Esophagus muscularis mucosa (tissue), 4 donors: ENCODE measurements at regions not wholly inside any gene's neighbourhood (a gene's known extent, or its start where the extent isn't known, plus 50 kb on each side); places are given as distances from the start of the nearest gene placed in this dataset.

Experiments used
- DNase-seq: peaks from one replicate; pipeline ENCODE4 v3.0.0-alpha.2; 2017; ENCODE audit errors: extremely low spot score
- H3K27ac ChIP-seq, 4 donors: fragments of 200-600 bp; sonication (generic); replicated peaks in 1 of 4; 1 replicate in 3 of 4; 2 replicates in 1 of 4; pipeline ENCODE4 v1.5.1; 2016 to 2019; ENCODE audit warnings: mild to moderate bottlenecking in 1 of 4
- H3K27me3 ChIP-seq, 4 donors: fragments of 200-600 bp; sonication (generic); one replicate each; pipeline versions ENCODE4 v1.5.1 to v1.6.0; 2016 to 2019
- H3K36me3 ChIP-seq, 4 donors: fragments of 200-600 bp; sonication (generic); one replicate each; pipeline ENCODE4 v1.5.1; 2016 to 2019
- H3K4me1 ChIP-seq, 4 donors: fragments of 200-600 bp; sonication (generic); one replicate each; pipeline ENCODE4 v1.5.1; 2016 to 2019
- H3K4me3 ChIP-seq, 4 donors: fragments of 200-600 bp; sonication (generic); 1 replicate in 2 of 4; 2 replicates in 2 of 4; pipeline ENCODE4 v1.5.1; 2016 to 2019; ENCODE audit warnings: mild to moderate bottlenecking in 4 of 4, moderate library complexity in 1 of 4
- H3K9me3 ChIP-seq, 4 donors: fragments of 200-600 bp; sonication (generic); 1 replicate in 3 of 4; 2 replicates in 1 of 4; pipeline ENCODE4 v1.5.1; 2016 to 2019
- CTCF ChIP-seq, 3 experiments: fragments of 200-600 bp in 2 of 3; fragments of 450-650 bp in 1 of 3; sonication (generic) in 2 of 3; IDR thresholded peaks; one replicate each; pipeline ENCODE4 v1.5.1; 2017 to 2019; ENCODE audit warnings: antibody characterized with exemption in 3 of 3, mild to moderate bottlenecking in 2 of 3, moderate library complexity in 1 of 3
- EP300 ChIP-seq: sonication (generic); formaldehyde crosslinking; IDR thresholded peaks from one replicate; pipeline ENCODE4 v1.6.1; 2017; ENCODE audit warnings: antibody characterized with exemption
- POLR2A ChIP-seq: fragments of 450-650 bp; IDR thresholded peaks from one replicate; pipeline ENCODE4 v1.6.1; 2017; ENCODE audit warnings: antibody characterized with exemption, moderate library complexity, mild to moderate bottlenecking, low read depth
- POLR2AphosphoS5 ChIP-seq, 2 donors: sonication (generic); formaldehyde crosslinking; IDR thresholded peaks; one replicate each; pipeline ENCODE4 v1.6.1; 2017; ENCODE audit warnings: antibody characterized with exemption in 2 of 2
- WGBS: methylation state at CpG from one replicate; pipeline ENCODE4 v1.1.5; 2018; 5-methylcytosine and 5-hydroxymethylcytosine counted together
- intact Hi-C: fragments of 100-400 bp; cut with DNase I; formaldehyde crosslinking; loops from one replicate; pipeline ENCODE4 v1.15.1; 2023

GRCh38 chr7:153247926-153248325, 488.4 kb downstream of the ACTR3B start:
- Histone ChIP-seq H3K4me1 (no peaks in the 10 kb centered on the region), H3K27me3 (no peaks in the 10 kb centered on the region), H3K9me3 (peaks cover 0 to 3% (median 0%) of the 10 kb centered on the region in 4 donors), H3K36me3 (no peaks in the 10 kb centered on the region), H3K27ac (no peak overlapping the region), H3K4me3 (no peak overlapping the region)
- WGBS, result 59% methylated on average over 4 of the region's 4 CpGs
- DNase-seq, result peak; percentile 37
- TF ChIP-seq EP300 (no peak), CTCF (IDR thresholded peaks at IDR 0.05) (no peak), POLR2A (no peak), POLR2AphosphoS5 (IDR thresholded peaks at IDR 0.05) (no peak)
- intact Hi-C loops, result no loop called here

- TF ChIP-seq EP300 (no peak), POLR2A (no peak), POLR2AphosphoS5 (IDR thresholded peaks at IDR 0.05) (no peak), CTCF (IDR thresholded peaks at IDR 0.05) (no peak)
- Histone ChIP-seq H3K36me3 (no peaks in the 10 kb centered on the region), H3K4me3 (no peak overlapping the region), H3K4me1 (no peaks in the 10 kb centered on the region), H3K27ac (no peak overlapping the region), H3K9me3 (no peaks in the 10 kb centered on the region), H3K27me3 (no peaks in the 10 kb centered on the region)
- 65% methylated on average over 6 of the region's 6 CpGs for WGBS
- no peak for DNase-seq
- intact Hi-C loops, result no loop called here
These were observed 499.1 kb downstream of the ACTR3B start for GRCh38 chr7:153258686-153259085.

- TF ChIP-seq POLR2A (no peak), CTCF (IDR thresholded peaks at IDR 0.05) (no peak), POLR2AphosphoS5 (IDR thresholded peaks at IDR 0.05) (no peak), EP300 (no peak)
- H3K4me1 ChIP-seq, result no peaks in the 10 kb centered on the region
- H3K27ac ChIP-seq, result no peak overlapping the region
- intact Hi-C loops, result no loop called here
- no peak for DNase-seq
- no peaks in the 10 kb centered on the region for H3K27me3 ChIP-seq
- H3K36me3 ChIP-seq, result no peaks in the 10 kb centered on the region
- H3K4me3 ChIP-seq, result no peak overlapping the region
- 91% methylated on average over 2 of the region's 2 CpGs for WGBS
- peaks cover 0 to 16% (median 0%) of the 10 kb centered on the region in 4 donors for H3K9me3 ChIP-seq
These were observed 516.8 kb downstream of the ACTR3B start for GRCh38 chr7:153276394-153276793.

- 87% methylated on average over 13 of the region's 13 CpGs for WGBS
- Histone ChIP-seq H3K36me3 (no peaks in the 10 kb centered on the region), H3K27ac (no peak overlapping the region), H3K4me3 (no peak overlapping the region), H3K27me3 (peaks cover 0 to 6% (median 0%) of the 10 kb centered on the region in 4 donors), H3K9me3 (no peaks in the 10 kb centered on the region), H3K4me1 (no peaks in the 10 kb centered on the region)
- intact Hi-C loops, result no loop called here
- DNase-seq, result no peak
- TF ChIP-seq POLR2A, result no peak
- no peak for TF ChIP-seq CTCF (IDR thresholded peaks at IDR 0.05)
- no peak for TF ChIP-seq EP300
- no peak for TF ChIP-seq POLR2AphosphoS5 (IDR thresholded peaks at IDR 0.05)
These were observed 527.2 kb downstream of the ACTR3B start for GRCh38 chr7:153286763-153287162.

- H3K27me3 ChIP-seq, result peaks cover 0 to 6% (median 0%) of the 10 kb centered on the region in 4 donors
- no peak overlapping the region for H3K27ac ChIP-seq
- no peak for DNase-seq
- H3K9me3 ChIP-seq, result no peaks in the 10 kb centered on the region
- intact Hi-C loops, result no loop called here
- no peaks in the 10 kb centered on the region for H3K36me3 ChIP-seq
- H3K4me1 ChIP-seq, result no peaks in the 10 kb centered on the region
- TF ChIP-seq POLR2AphosphoS5 (IDR thresholded peaks at IDR 0.05), result no peak
- no peak for TF ChIP-seq EP300
- TF ChIP-seq POLR2A, result no peak
- TF ChIP-seq CTCF (IDR thresholded peaks at IDR 0.05), result no peak
- 43% methylated on average over 4 of the region's 4 CpGs for WGBS
- no peak overlapping the region for H3K4me3 ChIP-seq
These were observed 530.5 kb downstream of the ACTR3B start for GRCh38 chr7:153290066-153290465.
